Amniotic epithelial cell (primary cell): ENCODE measurements at regions not wholly inside any gene's neighbourhood (a gene's known extent, or its start where the extent isn't known, plus 50 kb on each side); places are given as distances from the start of the nearest gene placed in this dataset.

Experiments
- DNase-seq: peaks from one replicate; pipeline ENCODE4 v3.0.0-alpha.2; 2010; ENCODE audit warnings: low read depth

GRCh38 chr10:4108693-4109092 lies 323.7 kb upstream of the KLF6 start:
- no peak for DNase-seq

- no peak for DNase-seq
Measured at GRCh38 chr10:4107285-4107851, 322.4 kb upstream of the KLF6 start.

GRCh38 chr10:4103603-4104002 lies 318.6 kb upstream of the KLF6 start:
- peak; percentile 65 for DNase-seq

- DNase-seq: no peak
Measured at GRCh38 chr10:4102802-4103344, 317.9 kb upstream of the KLF6 start.

GRCh38 chr10:4101918-4102654 lies 317.1 kb upstream of the KLF6 start:
- DNase-seq: no peak

GRCh38 chr10:4100380-4100779 lies 315.4 kb upstream of the KLF6 start:
- no peak for DNase-seq

GRCh38 chr10:4099202-4099601 lies 314.2 kb upstream of the KLF6 start:
- DNase-seq: no peak

GRCh38 chr10:4095166-4095917 lies 310.3 kb upstream of the KLF6 start:
- no peak for DNase-seq

- no peak for DNase-seq
Measured at GRCh38 chr10:4094751-4095150, 309.7 kb upstream of the KLF6 start.

- DNase-seq: peak; percentile 27
Measured at GRCh38 chr10:4093438-4093837, 308.4 kb upstream of the KLF6 start.

GRCh38 chr10:4088354-4089066 lies 303.5 kb upstream of the KLF6 start:
- DNase-seq: no peak

- peak; percentile 67 for DNase-seq
Measured at GRCh38 chr10:4086131-4086898, 301.3 kb upstream of the KLF6 start.

- DNase-seq: peak; percentile 95
Measured at GRCh38 chr10:4083509-4084003, 298.5 kb upstream of the KLF6 start.

- peak; percentile 88 for DNase-seq
Measured at GRCh38 chr10:4082861-4083260, 297.9 kb upstream of the KLF6 start.

GRCh38 chr10:4081685-4082111 lies 296.7 kb upstream of the KLF6 start:
- DNase-seq: peak; percentile 82

- DNase-seq: no peak
Measured at GRCh38 chr10:4080225-4080805, 295.3 kb upstream of the KLF6 start.

GRCh38 chr10:4079803-4080202 lies 294.8 kb upstream of the KLF6 start:
- no peak for DNase-seq

GRCh38 chr10:4077804-4078203 lies 292.8 kb upstream of the KLF6 start:
- no peak for DNase-seq

GRCh38 chr10:4076983-4077382 lies 292.0 kb upstream of the KLF6 start:
- DNase-seq: no peak

- DNase-seq: no peak
Measured at GRCh38 chr10:4075443-4075842, 290.4 kb upstream of the KLF6 start.
